OCI-LY1 (cell line): ENCODE measurements at regions not wholly inside any gene's neighbourhood (a gene's known extent, or its start where the extent isn't known, plus 50 kb on each side); places are given as distances from the start of the nearest gene placed in this dataset.

Experiments used
- H2AFZ ChIP-seq: fragments of 200-600 bp; sonication (generic), shearing (Covaris generic); 2 replicates; pipeline ENCODE4 v1.6.0; 2014; ENCODE audit warnings: antibody characterized with exemption, mild to moderate bottlenecking, low read length
- H3F3A ChIP-seq: fragments of 200-600 bp; sonication (generic), shearing (Covaris generic); 2 replicates; pipeline ENCODE4 v1.6.0; 2014; ENCODE audit warnings: mild to moderate bottlenecking, antibody characterized with exemption, low read length, moderate library complexity; ENCODE audit not compliant: insufficient read depth
- H3K27ac ChIP-seq: fragments of 200-600 bp; sonication (generic); 2 replicates; pipeline ENCODE4 v1.5.1; 2014; ENCODE audit warnings: low read length, mixed run types, mild to moderate bottlenecking, low read depth; ENCODE audit not compliant: poor library complexity, severe bottlenecking
- H3K27me3 ChIP-seq: fragments of 200-600 bp; sonication (generic); 2 replicates; pipeline ENCODE4 v1.6.0; 2014; ENCODE audit warnings: antibody characterized with exemption, mild to moderate bottlenecking, low read length, moderate library complexity; ENCODE audit not compliant: insufficient read depth
- H3K36me3 ChIP-seq: fragments of 200-600 bp; sonication (generic); 2 replicates; pipeline ENCODE4 v1.6.1; 2014; ENCODE audit warnings: mild to moderate bottlenecking, antibody characterized with exemption, low read length, moderate library complexity, mixed read lengths; ENCODE audit not compliant: insufficient read depth
- H3K4me1 ChIP-seq: fragments of 200-600 bp; sonication (generic); 2 replicates; pipeline ENCODE4 v1.5.1; 2014; ENCODE audit warnings: mild to moderate bottlenecking, low read length, moderate library complexity; ENCODE audit not compliant: insufficient read depth, severe bottlenecking
- H3K4me2 ChIP-seq: fragments of 200-600 bp; sonication (generic), shearing (Covaris generic); 2 replicates; pipeline ENCODE4 v1.6.1; 2014; ENCODE audit warnings: low read length
- H3K4me3 ChIP-seq: fragments of 200-600 bp; sonication (generic); 2 replicates; pipeline ENCODE4 v1.5.1; 2014; ENCODE audit warnings: low read length, low read depth, mild to moderate bottlenecking, mixed read lengths; ENCODE audit not compliant: poor library complexity, severe bottlenecking
- H3K79me2 ChIP-seq: fragments of 200-600 bp; shearing (Covaris generic); 2 replicates; pipeline ENCODE4 v1.6.1; 2016; ENCODE audit warnings: mixed run types, low read length, mixed read lengths; ENCODE audit not compliant: insufficient read depth
- H3K9ac ChIP-seq: fragments of 200-600 bp; sonication (generic), shearing (Covaris generic); 2 replicates; pipeline ENCODE4 v1.6.1; 2014; ENCODE audit warnings: mild to moderate bottlenecking, low read length, mixed read lengths
- H3K9me2 ChIP-seq: fragments of 200-600 bp; sonication (generic), shearing (Covaris generic); 2 replicates; pipeline ENCODE4 v1.6.1; 2014; ENCODE audit warnings: low read depth, mild to moderate bottlenecking, low read length, mixed read lengths
- H3K9me3 ChIP-seq: fragments of 200-600 bp; shearing (Covaris generic); 2 replicates; pipeline ENCODE4 v1.6.1; 2014; ENCODE audit warnings: low read length, mixed read lengths
- H4K20me1 ChIP-seq: fragments of 200-600 bp; sonication (generic), shearing (Covaris generic); 2 replicates; pipeline ENCODE4 v1.6.0; 2016; ENCODE audit warnings: mild to moderate bottlenecking, low read length; ENCODE audit not compliant: insufficient read depth
- CTCF ChIP-seq: fragments of 200-600 bp; sonication (generic), shearing (Covaris generic); IDR thresholded peaks from 2 replicates; pipeline ENCODE4 v1.5.1; 2017; ENCODE audit warnings: mild to moderate bottlenecking, antibody characterized with exemption, low read length, moderate library complexity, mixed read lengths
- EZH2 ChIP-seq: fragments of 200-600 bp; sonication (generic), shearing (Covaris generic); IDR thresholded peaks from 2 replicates; pipeline ENCODE4 v1.8.0; 2017; ENCODE audit warnings: borderline replicate concordance, mixed run types, mild to moderate bottlenecking, antibody characterized with exemption, low read length, moderate library complexity, mixed read lengths

GRCh38 chr11:70756756-70757155, 358.4 kb downstream of the CTTN start:
- H3K27me3 ChIP-seq = no peaks in the 10 kb centered on the region
- no peak overlapping the region for H3K4me2 ChIP-seq
- H2AFZ ChIP-seq = no peak overlapping the region
- H3K4me3 ChIP-seq = no peak overlapping the region
- H3K27ac ChIP-seq = no peak overlapping the region
- H3F3A ChIP-seq = no peaks in the 10 kb centered on the region
- no peak for TF ChIP-seq CTCF
- TF ChIP-seq EZH2 = no peak
- no peaks in the 10 kb centered on the region for H3K36me3 ChIP-seq
- H3K9me2 ChIP-seq = no peaks in the 10 kb centered on the region
- no peaks in the 10 kb centered on the region for H3K4me1 ChIP-seq
- no peaks in the 10 kb centered on the region for H4K20me1 ChIP-seq
- H3K9me3 ChIP-seq = no peaks in the 10 kb centered on the region
- H3K9ac ChIP-seq = no peak overlapping the region
- H3K79me2 ChIP-seq = no peaks in the 10 kb centered on the region

GRCh38 chr11:70757241-70757640, 358.9 kb downstream of the CTTN start:
- Histone ChIP-seq H3K36me3 (no peaks in the 10 kb centered on the region), H3K79me2 (no peaks in the 10 kb centered on the region)

GRCh38 chr11:70758206-70758605, 359.9 kb downstream of the CTTN start:
- Histone ChIP-seq H3F3A (no peaks in the 10 kb centered on the region), H3K9me3 (no peaks in the 10 kb centered on the region), H3K27ac (no peak overlapping the region), H2AFZ (no peak overlapping the region), H3K27me3 (no peaks in the 10 kb centered on the region), H3K79me2 (no peaks in the 10 kb centered on the region), H3K4me1 (no peaks in the 10 kb centered on the region), H3K4me2 (no peak overlapping the region), H3K4me3 (no peak overlapping the region), H3K9ac (no peak overlapping the region), H4K20me1 (no peaks in the 10 kb centered on the region), H3K9me2 (no peaks in the 10 kb centered on the region), H3K36me3 (no peaks in the 10 kb centered on the region)
- TF ChIP-seq EZH2 (no peak), CTCF (no peak)

More at GRCh38 chr11:70757241-70757640, 358.9 kb downstream of the CTTN start:
- Histone ChIP-seq H3K4me1 (no peaks in the 10 kb centered on the region), H3K4me2 (no peak overlapping the region), H3K4me3 (no peak overlapping the region), H3K27ac (no peak overlapping the region), H2AFZ (no peak overlapping the region), H3K9me2 (no peaks in the 10 kb centered on the region), H3F3A (no peaks in the 10 kb centered on the region), H3K27me3 (no peaks in the 10 kb centered on the region), H3K9me3 (no peaks in the 10 kb centered on the region), H4K20me1 (no peaks in the 10 kb centered on the region), H3K9ac (no peak overlapping the region)
- TF ChIP-seq EZH2 = no peak
- TF ChIP-seq CTCF = no peak
